H1 (cell line): ENCODE measurements at regions not wholly inside any gene's neighbourhood (a gene's known extent, or its start where the extent isn't known, plus 50 kb on each side); places are given as distances from the start of the nearest gene placed in this dataset.
A peak's percentile ranks its signal among the peaks of the same experiment; 100 is the strongest.
"Not testable (repeated sequence)": the region's sequence is repeated elsewhere in the genome, so short reads cannot be mapped to it uniquely, and the experiment has no call there.

Experiments
- CTCF ChIA-PET: fragments of 300-600 bp; sonication (Branson Sonifier 250); formaldehyde crosslinking; loops from one replicate; lab custom pipeline; 2021; ENCODE audit not compliant: partially characterized antibody; lab: Charles Lee
- POLR2A ChIA-PET: fragments of 300-600 bp; sonication (Branson Sonifier 250); formaldehyde crosslinking; loops from one replicate; lab custom pipeline; 2021; ENCODE audit warnings: inconsistent platforms; ENCODE audit not compliant: partially characterized antibody; lab: Charles Lee
- DNase-seq, 2 experiments: peaks; one replicate each; pipeline versions ENCODE4 v3.0.0 to v3.0.0-alpha.2; 2010 to 2022; ENCODE audit warnings: low spot score in 2 of 2, low read depth in 1 of 2, mixed read lengths in 1 of 2
- FAIRE-seq: peaks from 2 replicates; lab custom pipeline; 2011; peaks lifted over from hg19 to GRCh38; lab: Jason Lieb, UNC
- H2AFZ ChIP-seq: 2 replicates; pipeline ENCODE4 v1.8.1; 2012; ENCODE audit warnings: low read length, inconsistent platforms
- H2AK5ac ChIP-seq: 2 replicates; pipeline ENCODE4 v1.6.1; 2013; ENCODE audit warnings: low read depth, low read length
- H2BK120ac ChIP-seq: replicated peaks from 2 replicates; pipeline ENCODE3; 2013; ENCODE audit warnings: low read depth, low read length, inconsistent platforms
- H2BK12ac ChIP-seq: 2 replicates; pipeline ENCODE4 v1.6.1; 2013; ENCODE audit warnings: low read depth, low read length
- H2BK15ac ChIP-seq: 2 replicates; pipeline ENCODE4 v1.6.1; 2013; ENCODE audit warnings: low read length
- H2BK20ac ChIP-seq: 2 replicates; pipeline ENCODE4 v1.6.1; 2013; ENCODE audit warnings: low read length
- H2BK5ac ChIP-seq: 2 replicates; pipeline ENCODE4 v1.6.1; 2013; ENCODE audit warnings: low read depth, low read length
- H3K14ac ChIP-seq: 2 replicates; pipeline ENCODE4 v1.6.1; 2013; ENCODE audit warnings: inconsistent platforms; ENCODE audit not compliant: insufficient read length
- H3K18ac ChIP-seq: 2 replicates; pipeline ENCODE4 v1.6.1; 2013; ENCODE audit warnings: low read length; ENCODE audit errors: extremely low read depth
- H3K23ac ChIP-seq: 2 replicates; pipeline ENCODE4 v1.6.1; 2013; ENCODE audit warnings: inconsistent platforms; ENCODE audit not compliant: insufficient read length
- H3K23me2 ChIP-seq: 2 replicates; pipeline ENCODE4 v1.6.1; 2013; ENCODE audit warnings: low read depth, low read length
- H3K27ac ChIP-seq: 2 replicates; pipeline ENCODE4 v1.6.1; 2011; ENCODE audit warnings: low read depth, low read length, inconsistent platforms
- H3K27me3 ChIP-seq, 4 experiments: replicated peaks in 1 of 4; 1 replicate in 1 of 4; 2 replicates in 3 of 4; pipeline versions ENCODE4 v1.6.1 to v1.8.1; 2011 to 2013; ENCODE audit warnings: low read length in 3 of 4, mild to moderate bottlenecking in 3 of 4, inconsistent platforms in 2 of 4, mixed read lengths in 2 of 4, moderate library complexity in 1 of 4; ENCODE audit not compliant: control insufficient read depth in 3 of 4, insufficient read depth in 3 of 4; ENCODE audit errors: extremely low read depth in 1 of 4
- H3K36me3 ChIP-seq, 4 experiments: 2 replicates each; pipeline versions ENCODE4 v1.6.1 to v1.8.1; 2011 to 2013; ENCODE audit warnings: mild to moderate bottlenecking in 4 of 4, low read length in 3 of 4, moderate library complexity in 2 of 4, control low read depth in 1 of 4, inconsistent platforms in 1 of 4; ENCODE audit not compliant: insufficient read depth in 4 of 4, control insufficient read depth in 2 of 4
- H3K4ac ChIP-seq: replicated peaks from 2 replicates; pipeline ENCODE3; 2013; ENCODE audit warnings: low read length, low read depth, mixed read lengths, inconsistent platforms; ENCODE audit not compliant: insufficient read length
- H3K4me1 ChIP-seq, 4 experiments: replicated peaks in 1 of 4; 1 replicate in 1 of 4; 2 replicates in 3 of 4; pipeline versions ENCODE4 v1.6.1 to v1.8.1; 2011 to 2013; ENCODE audit warnings: low read length in 3 of 4, inconsistent platforms in 2 of 4, mixed read lengths in 1 of 4; ENCODE audit not compliant: insufficient read depth in 4 of 4, control insufficient read depth in 3 of 4
- H3K4me2 ChIP-seq, 2 experiments: 2 replicates each; pipeline versions ENCODE4 v1.6.1 to v1.8.1; 2011 to 2013; ENCODE audit warnings: low read depth in 2 of 2, low read length in 2 of 2, control low read depth in 1 of 2, inconsistent platforms in 1 of 2, mild to moderate bottlenecking in 1 of 2; ENCODE audit not compliant: insufficient read depth in 1 of 2
- H3K4me3 ChIP-seq, 4 experiments: fragments of 200-600, 300-600 bp in 1 of 4; sonication (generic), shearing (Covaris generic), sonication (Bioruptor Twin) in 1 of 4; 2 replicates each; pipeline versions ENCODE4 v1.5.1 to v1.8.1; 2011 to 2016; ENCODE audit warnings: low read length in 4 of 4, low read depth in 3 of 4, control low read depth in 2 of 4, inconsistent platforms in 2 of 4, mild to moderate bottlenecking in 2 of 4, mixed read lengths in 1 of 4, moderate library complexity in 1 of 4; ENCODE audit not compliant: insufficient read depth in 2 of 4; ENCODE audit errors: extremely low read depth in 1 of 4
- H3K56ac ChIP-seq: replicated peaks from 2 replicates; pipeline ENCODE3; 2013; ENCODE audit warnings: low read depth, mild to moderate bottlenecking, mixed read lengths, low read length, inconsistent platforms; ENCODE audit not compliant: insufficient read length
- H3K79me1 ChIP-seq: 2 replicates; pipeline ENCODE4 v1.6.1; 2013; ENCODE audit warnings: low read depth, low read length, control low read depth
- H3K79me2 ChIP-seq, 2 experiments: 2 replicates each; pipeline versions ENCODE4 v1.6.1 to v1.8.1; 2012 to 2013; ENCODE audit warnings: low read length in 2 of 2, mild to moderate bottlenecking in 2 of 2, inconsistent platforms in 1 of 2; ENCODE audit not compliant: insufficient read depth in 2 of 2, control insufficient read depth in 1 of 2
- H3K9ac ChIP-seq, 4 experiments: replicated peaks in 1 of 4; 1 replicate in 1 of 4; 2 replicates in 3 of 4; pipeline versions ENCODE4 v1.6.1 to v1.8.1; 2011 to 2013; ENCODE audit warnings: low read depth in 3 of 4, low read length in 3 of 4, control low read depth in 2 of 4, mild to moderate bottlenecking in 2 of 4, moderate library complexity in 2 of 4, inconsistent platforms in 1 of 4; ENCODE audit errors: extremely low read depth in 1 of 4
- H3K9me3 ChIP-seq, 2 experiments: 2 replicates each; pipeline versions ENCODE4 v1.6.1 to v1.8.1; 2012 to 2013; ENCODE audit warnings: mild to moderate bottlenecking in 2 of 2, moderate library complexity in 2 of 2, control low read depth in 1 of 2, inconsistent platforms in 1 of 2, low read depth in 1 of 2, low read length in 1 of 2, mixed read lengths in 1 of 2; ENCODE audit not compliant: insufficient read depth in 2 of 2
- H4K20me1 ChIP-seq, 2 experiments: replicated peaks in 1 of 2; 2 replicates each; pipeline versions ENCODE3 to v1.8.1; 2011 to 2013; ENCODE audit warnings: inconsistent platforms in 2 of 2, low read length in 2 of 2, mild to moderate bottlenecking in 1 of 2; ENCODE audit not compliant: insufficient read depth in 2 of 2, control insufficient read depth in 1 of 2
- H4K5ac ChIP-seq: 2 replicates; pipeline ENCODE4 v1.6.1; 2013; ENCODE audit warnings: low read length, low read depth, mixed read lengths, inconsistent platforms; ENCODE audit not compliant: insufficient read length
- H4K8ac ChIP-seq: 2 replicates; pipeline ENCODE4 v1.8.0; 2013; ENCODE audit warnings: mild to moderate bottlenecking, moderate library complexity, low read length, inconsistent platforms; ENCODE audit not compliant: insufficient read depth; ENCODE audit errors: extremely low read depth
- H4K91ac ChIP-seq: replicated peaks from 2 replicates; pipeline ENCODE3; 2013; ENCODE audit warnings: low read length, mixed read lengths, inconsistent platforms; ENCODE audit not compliant: insufficient read length
- WGBS, 2 experiments: shearing (Covaris generic) in 1 of 2; methylation state at CpG; one replicate each; pipeline versions ENCODE4 v1.1.6 to v1.1.7; 2013 to 2015; ENCODE audit warnings: low lambda C conversion rate in 2 of 2, mixed read lengths in 2 of 2, inconsistent platforms in 1 of 2, low coverage in 1 of 2, missing lambda C conversion rate in 1 of 2; ENCODE audit not compliant: insufficient replicate concordance in 2 of 2, insufficient coverage in 1 of 2, insufficient read length in 1 of 2; ENCODE audit errors: extremely low coverage in 1 of 2, missing lambda C conversion rate in 1 of 2; 5-methylcytosine and 5-hydroxymethylcytosine counted together

DNA sequence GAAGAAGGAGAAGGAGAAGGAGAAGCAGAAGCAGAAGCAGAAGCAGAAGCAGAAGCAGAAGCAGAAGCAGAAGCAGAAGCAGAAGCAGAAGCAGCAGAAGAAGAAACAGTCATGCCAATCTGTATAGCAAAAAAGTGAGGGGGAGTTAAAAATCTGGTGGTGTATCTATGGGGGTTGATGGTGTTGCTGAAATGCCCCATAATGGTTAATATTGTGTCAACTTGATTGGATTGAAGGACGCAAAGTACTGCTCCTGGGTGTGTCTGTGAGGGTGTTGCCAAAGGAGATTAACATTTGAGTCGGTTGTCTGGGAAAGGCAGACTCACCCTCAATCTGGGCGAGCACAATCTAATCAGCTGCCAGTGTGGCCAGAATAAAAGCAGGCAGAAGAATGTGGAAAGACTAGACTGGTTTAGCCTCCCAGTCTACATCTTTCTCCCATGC lies 120.3 kb downstream of the AKR1D1 start:
- not testable (repeated sequence) for FAIRE-seq

More for the DNA sequence above, 120.3 kb downstream of the AKR1D1 start:
- not testable (repeated sequence) for H2AK5ac ChIP-seq, H4K8ac ChIP-seq, H3K27ac ChIP-seq, H3K4me3 ChIP-seq, H2BK15ac ChIP-seq, H2AFZ ChIP-seq, H3K56ac ChIP-seq, H4K91ac ChIP-seq, H3K14ac ChIP-seq, H3K4me2 ChIP-seq, H3K9ac ChIP-seq, H4K20me1 ChIP-seq, H3K36me3 ChIP-seq, H2BK120ac ChIP-seq, H3K4me1 ChIP-seq, H3K79me2 ChIP-seq, H3K23me2 ChIP-seq, H3K18ac ChIP-seq, H2BK5ac ChIP-seq, H3K27me3 ChIP-seq, DNase-seq, H3K9me3 ChIP-seq, H3K23ac ChIP-seq, H4K5ac ChIP-seq, H3K79me1 ChIP-seq, H3K4ac ChIP-seq
- H2BK12ac ChIP-seq: peak overlapping the region; percentile 39; the same call in 1 of the 2 replicates
- POLR2A ChIA-PET: interaction anchor here (0.6 to 1.4 kb wide), 3 partner anchors 11 to 334 kb away, joined by 3 to 4 read pairs (median 3); no protein-coding TSS in a partner anchor
- 88% methylated on average over 3 of the region's 3 CpGs; no CpG with 5 or more reads in 1 of the 2 experiments for WGBS, 2 experiments
- H2BK20ac ChIP-seq: peak overlapping the region; percentile 61; the same call in 1 of the 2 replicates
- CTCF ChIA-PET: interaction anchor here (1.1 kb wide), 1 partner anchor 12 kb away, joined by 3 read pairs; no protein-coding TSS in a partner anchor
